ENCODE measurements at regions not wholly inside any gene's neighbourhood (a gene's known extent, or its start where the extent isn't known, plus 50 kb on each side); places are given as distances from the start of the nearest gene placed in this dataset.

GRCh38 chr10:128780156-128780761, 654.0 kb upstream of the MKI67 start:
- no peak for DNase-seq

DNA sequence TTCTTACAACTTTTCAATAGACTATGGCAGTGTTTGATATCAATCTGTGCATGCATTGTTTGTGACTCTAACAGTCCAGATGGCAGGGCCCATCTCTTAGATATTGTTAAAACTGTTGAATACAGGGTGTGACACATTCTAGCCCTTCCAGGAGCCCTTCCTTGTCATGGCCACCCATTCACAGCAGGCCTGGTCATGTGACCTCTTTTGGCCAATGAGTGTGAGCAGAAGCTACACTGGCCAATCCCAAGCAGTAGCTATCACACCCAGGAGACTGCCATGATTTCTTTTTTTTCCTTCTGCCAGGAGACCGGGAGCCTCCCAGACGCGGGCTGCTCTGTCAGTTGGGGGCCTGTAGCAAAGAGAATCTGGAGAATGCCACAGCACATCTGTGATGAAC, 655.4 kb upstream of the MKI67 start:
- no peak for DNase-seq

DNA sequence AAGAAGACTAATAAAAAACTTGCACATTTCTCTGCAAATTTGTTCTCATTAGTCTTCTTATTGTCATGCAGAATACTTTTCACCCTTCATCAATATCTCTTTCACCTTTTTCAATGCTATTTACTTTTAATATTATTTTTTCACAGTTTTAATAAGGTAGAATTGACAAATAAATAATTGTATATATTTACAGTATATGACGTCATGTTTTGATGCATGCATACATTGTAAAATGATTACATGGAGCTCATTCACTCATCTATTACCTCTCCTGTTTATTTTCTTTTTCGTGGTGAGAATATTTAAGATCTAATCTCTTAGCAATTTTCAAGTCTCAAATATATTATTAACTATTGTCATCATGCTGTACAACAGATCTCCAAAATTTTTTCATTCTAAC, 658.2 kb upstream of the MKI67 start:
- no peak for DNase-seq

GRCh38 chr10:128792426-128793140, 666.4 kb upstream of the MKI67 start:
- DNase-seq = no peak

- no peak for DNase-seq
Measured at GRCh38 chr10:128793726-128794655, 667.8 kb upstream of the MKI67 start.

- DNase-seq = no peak
Measured at GRCh38 chr10:128796396-128796912, 670.2 kb upstream of the MKI67 start.

- no peak for DNase-seq
Measured at GRCh38 chr10:128802062-128802461, 665.0 kb upstream of the MGMT start.

- no peak for DNase-seq
Measured at GRCh38 chr10:128803790-128804189, 663.3 kb upstream of the MGMT start.

- DNase-seq = no peak
Measured at GRCh38 chr10:128804411-128804810, 662.6 kb upstream of the MGMT start.

GRCh38 chr10:128808921-128809440, 658.1 kb upstream of the MGMT start:
- no peak for DNase-seq

- DNase-seq = no peak
Measured at GRCh38 chr10:128811511-128811910, 655.5 kb upstream of the MGMT start.

GRCh38 chr10:128812000-128812399, 655.0 kb upstream of the MGMT start:
- no peak for DNase-seq

GRCh38 chr10:128813574-128813973, 653.5 kb upstream of the MGMT start:
- no peak for DNase-seq

GRCh38 chr10:128814024-128814423, 653.0 kb upstream of the MGMT start:
- DNase-seq = no peak

DNA sequence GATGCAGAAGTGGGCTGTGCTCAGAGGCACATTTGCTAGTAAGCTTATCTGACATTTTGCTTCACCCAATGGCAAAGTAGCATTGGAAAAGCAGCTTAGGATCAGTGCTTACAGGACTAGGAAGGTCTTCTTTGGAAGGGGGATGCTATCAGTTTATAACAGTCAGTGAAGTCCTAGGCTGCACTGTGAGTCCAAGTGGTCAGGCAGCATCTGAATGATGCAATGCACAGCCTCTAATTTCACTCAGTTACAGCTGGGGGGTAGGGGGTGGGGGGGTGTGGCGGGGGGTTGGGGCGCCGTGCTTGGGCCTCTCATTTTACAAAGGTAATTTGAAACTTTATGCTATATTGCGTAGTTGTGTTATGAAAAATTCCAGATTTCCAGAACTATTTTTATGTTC, 652.3 kb upstream of the MGMT start:
- no peak for DNase-seq

- DNase-seq = no peak
Measured at GRCh38 chr10:128816726-128817125, 650.3 kb upstream of the MGMT start.

- no peak for DNase-seq
Measured at GRCh38 chr10:128817636-128818035, 649.4 kb upstream of the MGMT start.

DNA sequence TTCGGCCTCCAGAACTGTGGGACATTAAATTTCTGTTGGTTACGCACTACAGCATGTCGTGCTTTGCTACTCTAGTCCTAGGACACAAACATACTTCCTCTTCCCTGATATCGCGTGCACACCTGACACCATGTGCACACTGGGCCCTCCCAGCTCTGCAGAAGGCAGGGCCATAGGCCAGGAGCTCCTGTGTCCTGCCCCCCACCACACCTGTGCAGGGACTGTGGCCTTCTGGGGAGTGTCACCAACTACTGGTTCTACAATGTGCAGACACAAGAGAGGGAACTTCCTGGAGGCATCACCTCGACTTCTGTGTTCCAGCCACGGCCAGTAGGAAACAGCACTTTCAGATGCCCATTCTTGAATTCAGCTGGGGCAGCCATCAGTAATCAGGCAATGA, 646.4 kb upstream of the MGMT start:
- DNase-seq = no peak

DNA sequence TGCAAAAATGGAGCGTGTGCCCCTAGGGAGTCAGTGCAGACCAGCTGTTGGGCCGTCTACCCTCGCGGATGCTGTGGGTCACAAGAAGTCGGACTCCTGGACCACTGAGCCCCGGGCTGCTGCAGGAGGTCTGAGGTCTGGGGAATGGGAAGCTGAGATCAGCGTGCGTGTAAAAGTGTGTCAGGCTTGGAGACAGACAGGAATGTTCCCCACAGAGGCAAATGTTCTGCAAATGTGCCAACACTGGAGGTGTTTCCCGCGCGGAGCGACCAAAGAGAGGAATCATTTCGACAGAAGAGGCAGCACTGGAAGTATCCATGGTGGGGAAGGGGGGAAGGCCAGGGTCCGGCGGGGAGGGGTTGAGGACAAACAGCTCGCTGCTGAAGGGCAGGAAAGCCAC, 643.8 kb upstream of the MGMT start:
- DNase-seq = no peak

- DNase-seq = no peak
Measured at GRCh38 chr10:128825626-128826025, 641.4 kb upstream of the MGMT start.

GRCh38 chr10:128833671-128834070, 633.4 kb upstream of the MGMT start:
- no peak for DNase-seq

DNA sequence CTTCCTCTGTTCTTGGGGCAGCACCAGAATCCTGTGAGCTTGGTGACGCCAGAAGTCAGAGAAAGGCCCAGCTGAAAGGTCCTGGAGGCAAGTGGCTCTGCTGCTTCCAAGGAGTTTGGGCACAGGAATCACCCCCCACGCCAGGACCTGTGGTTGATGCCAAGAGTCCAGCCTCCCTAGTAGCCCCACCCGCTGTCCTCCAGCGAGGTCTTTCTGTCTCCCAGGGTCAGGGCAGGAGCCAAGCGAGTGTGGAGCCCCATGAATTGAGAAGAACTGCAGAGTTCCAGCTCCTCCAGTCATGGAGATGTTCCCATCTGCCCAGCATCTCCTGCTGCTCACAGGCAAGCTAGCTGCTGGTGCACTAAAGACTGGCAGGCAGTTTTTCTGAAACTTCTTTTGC, 631.7 kb upstream of the MGMT start:
- no peak for DNase-seq

DNA sequence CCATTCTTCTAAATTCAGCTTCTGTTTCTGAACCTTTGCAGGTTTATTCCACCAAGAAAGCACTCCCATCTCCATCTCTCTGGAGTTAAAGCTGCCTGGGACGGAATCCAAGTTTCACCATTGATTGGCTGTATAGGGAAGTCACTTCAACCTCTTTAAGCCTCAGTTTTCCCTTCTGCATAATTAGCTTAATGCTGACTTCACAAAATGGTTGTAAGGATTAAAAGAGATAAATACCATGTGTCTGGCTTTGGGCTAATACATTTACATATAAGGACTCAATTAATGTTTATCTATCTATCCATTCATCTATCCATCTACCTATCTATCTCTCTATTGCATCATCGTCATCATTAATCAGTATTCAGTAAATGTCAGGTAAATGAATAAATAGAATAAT, 629.6 kb upstream of the MGMT start:
- no peak for DNase-seq

Measured in NCI-H69 (cell line).